BJ (cell line): ENCODE measurements at regions not wholly inside any gene's neighbourhood (a gene's known extent, or its start where the extent isn't known, plus 50 kb on each side); places are given as distances from the start of the nearest gene placed in this dataset.

Experiments used
- CTCF ChIA-PET: fragments of 350-600 bp; formaldehyde crosslinking; extraction: SDS; loops from one replicate; lab custom pipeline; 2021; ENCODE audit warnings: antibody characterized with exemption, inconsistent platforms; lab: Yijun Ruan, JAX
- POLR2A ChIA-PET: fragments of 300-600 bp; sonication (Branson Sonifier 250); formaldehyde crosslinking; extraction: SDS; loops from one replicate; lab custom pipeline; 2021; ENCODE audit warnings: antibody characterized with exemption; lab: Charles Lee
- DNase-seq: peaks from one replicate; pipeline ENCODE4 v3.0.0-alpha.2; 2011; ENCODE audit warnings: low read depth
- H3K27me3 ChIP-seq: 2 replicates; pipeline ENCODE4 v1.6.0; 2011; ENCODE audit warnings: low read length; ENCODE audit not compliant: control insufficient read depth, insufficient read depth
- H3K36me3 ChIP-seq: 2 replicates; pipeline ENCODE4 v1.5.1; 2011; ENCODE audit warnings: low read length; ENCODE audit not compliant: control insufficient read depth, insufficient read depth
- H3K4me3 ChIP-seq: 2 replicates; pipeline ENCODE4 v1.5.1; 2011; ENCODE audit warnings: low read depth, mild to moderate bottlenecking, control low read depth, low read length
- TF ChIP-seq, protein P1 (sequence below): IDR thresholded peaks from 2 replicates; pipeline ENCODE4 v1.5.1; 2011; ENCODE audit warnings: low read depth, mild to moderate bottlenecking, control low read depth, inconsistent platforms, low read length, moderate library complexity; ENCODE audit not compliant: insufficient read depth

GRCh38 chr3:156604642-156605144 is 49.8 kb upstream of the SSR3 start:
- no peak for DNase-seq
- ChIA-PET CTCF (interaction anchor here (0.6 kb wide), 1 partner anchor 137 kb away, joined by 3 read pairs; no protein-coding TSS in a partner anchor), POLR2A (no interaction called here)
- TF ChIP-seq, protein P1, sequence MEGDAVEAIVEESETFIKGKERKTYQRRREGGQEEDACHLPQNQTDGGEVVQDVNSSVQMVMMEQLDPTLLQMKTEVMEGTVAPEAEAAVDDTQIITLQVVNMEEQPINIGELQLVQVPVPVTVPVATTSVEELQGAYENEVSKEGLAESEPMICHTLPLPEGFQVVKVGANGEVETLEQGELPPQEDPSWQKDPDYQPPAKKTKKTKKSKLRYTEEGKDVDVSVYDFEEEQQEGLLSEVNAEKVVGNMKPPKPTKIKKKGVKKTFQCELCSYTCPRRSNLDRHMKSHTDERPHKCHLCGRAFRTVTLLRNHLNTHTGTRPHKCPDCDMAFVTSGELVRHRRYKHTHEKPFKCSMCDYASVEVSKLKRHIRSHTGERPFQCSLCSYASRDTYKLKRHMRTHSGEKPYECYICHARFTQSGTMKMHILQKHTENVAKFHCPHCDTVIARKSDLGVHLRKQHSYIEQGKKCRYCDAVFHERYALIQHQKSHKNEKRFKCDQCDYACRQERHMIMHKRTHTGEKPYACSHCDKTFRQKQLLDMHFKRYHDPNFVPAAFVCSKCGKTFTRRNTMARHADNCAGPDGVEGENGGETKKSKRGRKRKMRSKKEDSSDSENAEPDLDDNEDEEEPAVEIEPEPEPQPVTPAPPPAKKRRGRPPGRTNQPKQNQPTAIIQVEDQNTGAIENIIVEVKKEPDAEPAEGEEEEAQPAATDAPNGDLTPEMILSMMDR: no peak
- Histone ChIP-seq H3K36me3 (no peaks in the 10 kb centered on the region), H3K27me3 (no peaks in the 10 kb centered on the region), H3K4me3 (no peak overlapping the region)
